Lower lobe of right lung (tissue), 2 donors: ENCODE measurements at regions not wholly inside any gene's neighbourhood (a gene's known extent, or its start where the extent isn't known, plus 50 kb on each side); places are given as distances from the start of the nearest gene placed in this dataset.

Source experiments
- ATAC-seq, 2 donors: fragments of 200-7000 bp; cut with Tn5 transposase; one replicate each; pipeline ENCODE4 v1.9.1; 2020 to 2022; ENCODE audit warnings: mild to moderate bottlenecking in 2 of 2, moderate library complexity in 2 of 2
- DNase-seq: peaks from one replicate; pipeline ENCODE4 v3.0.0-alpha.2; 2020
- H3K27ac ChIP-seq: fragments of 200-600 bp; one replicate; pipeline ENCODE4 v1.8.0; 2022
- H3K27me3 ChIP-seq: fragments of 200-600 bp; one replicate; pipeline ENCODE4 v1.8.0; 2022; ENCODE audit warnings: low read depth
- H3K36me3 ChIP-seq: fragments of 200-600 bp; one replicate; pipeline ENCODE4 v1.8.0; 2022; ENCODE audit warnings: mild to moderate bottlenecking
- H3K4me1 ChIP-seq: fragments of 200-600 bp; one replicate; pipeline ENCODE4 v1.8.0; 2022
- H3K4me3 ChIP-seq: fragments of 200-600 bp; one replicate; pipeline ENCODE4 v1.8.0; 2022; ENCODE audit warnings: mild to moderate bottlenecking
- H3K9me3 ChIP-seq: fragments of 200-600 bp; one replicate; pipeline ENCODE4 v1.8.0; 2022
- intact Hi-C: fragments of 100-400 bp; cut with DNase I; formaldehyde crosslinking; loops from one replicate; pipeline ENCODE4 v1.11.0; 2022
- TF ChIP-seq, protein P1 (sequence below): fragments of 200-600 bp; IDR thresholded peaks from one replicate; pipeline ENCODE4 v1.8.0; 2022; ENCODE audit warnings: antibody characterized with exemption, mild to moderate bottlenecking
- donor health status: DM: no; HTN: yes; CAD: no; lungs with severe emphysema.

GRCh38 chr15:66917904-66918448 lies 147.4 kb upstream of the SMAD3 start:
- peaks cover 9% of the 10 kb centered on the region for H3K4me1 ChIP-seq
- H3K27ac ChIP-seq = no peak overlapping the region
- H3K9me3 ChIP-seq = peaks cover 12% of the 10 kb centered on the region
- no peak for ATAC-seq
- no peaks in the 10 kb centered on the region for H3K27me3 ChIP-seq
- TF ChIP-seq, protein P1, sequence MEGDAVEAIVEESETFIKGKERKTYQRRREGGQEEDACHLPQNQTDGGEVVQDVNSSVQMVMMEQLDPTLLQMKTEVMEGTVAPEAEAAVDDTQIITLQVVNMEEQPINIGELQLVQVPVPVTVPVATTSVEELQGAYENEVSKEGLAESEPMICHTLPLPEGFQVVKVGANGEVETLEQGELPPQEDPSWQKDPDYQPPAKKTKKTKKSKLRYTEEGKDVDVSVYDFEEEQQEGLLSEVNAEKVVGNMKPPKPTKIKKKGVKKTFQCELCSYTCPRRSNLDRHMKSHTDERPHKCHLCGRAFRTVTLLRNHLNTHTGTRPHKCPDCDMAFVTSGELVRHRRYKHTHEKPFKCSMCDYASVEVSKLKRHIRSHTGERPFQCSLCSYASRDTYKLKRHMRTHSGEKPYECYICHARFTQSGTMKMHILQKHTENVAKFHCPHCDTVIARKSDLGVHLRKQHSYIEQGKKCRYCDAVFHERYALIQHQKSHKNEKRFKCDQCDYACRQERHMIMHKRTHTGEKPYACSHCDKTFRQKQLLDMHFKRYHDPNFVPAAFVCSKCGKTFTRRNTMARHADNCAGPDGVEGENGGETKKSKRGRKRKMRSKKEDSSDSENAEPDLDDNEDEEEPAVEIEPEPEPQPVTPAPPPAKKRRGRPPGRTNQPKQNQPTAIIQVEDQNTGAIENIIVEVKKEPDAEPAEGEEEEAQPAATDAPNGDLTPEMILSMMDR = no peak
- no peak for DNase-seq
- no peaks in the 10 kb centered on the region for H3K36me3 ChIP-seq
- intact Hi-C loops = no loop called here
- H3K4me3 ChIP-seq = no peak overlapping the region

DNA sequence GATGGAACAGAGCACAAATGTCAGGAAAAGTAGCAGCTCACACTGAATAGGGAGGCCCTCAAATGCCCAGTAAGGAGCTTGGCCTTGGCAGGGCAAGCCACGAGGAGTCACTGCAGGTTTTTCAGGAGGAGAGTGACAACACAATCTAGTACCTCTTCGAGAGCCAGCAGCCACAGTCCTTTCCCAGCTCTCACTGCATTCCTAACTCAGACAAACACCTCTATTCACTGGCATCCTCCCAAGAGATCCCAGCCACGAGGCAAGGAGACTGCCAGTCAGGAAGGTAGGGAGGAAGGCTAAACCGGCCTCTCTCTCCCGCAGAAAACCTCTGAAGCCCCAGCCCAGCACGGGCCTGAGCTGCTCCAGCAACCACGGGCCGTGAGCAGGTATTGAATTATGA lies 146.0 kb upstream of the SMAD3 start:
- TF ChIP-seq, protein P1 = no peak
- H3K36me3 ChIP-seq = no peaks in the 10 kb centered on the region
- ATAC-seq = peak; percentile 81 to 83
- H3K27ac ChIP-seq = no peak overlapping the region
- H3K9me3 ChIP-seq = peaks cover 12% of the 10 kb centered on the region
- DNase-seq = no peak
- H3K27me3 ChIP-seq = no peaks in the 10 kb centered on the region
- no peak overlapping the region for H3K4me3 ChIP-seq
- intact Hi-C loops = no loop called here
- peaks cover 9% of the 10 kb centered on the region for H3K4me1 ChIP-seq

DNA sequence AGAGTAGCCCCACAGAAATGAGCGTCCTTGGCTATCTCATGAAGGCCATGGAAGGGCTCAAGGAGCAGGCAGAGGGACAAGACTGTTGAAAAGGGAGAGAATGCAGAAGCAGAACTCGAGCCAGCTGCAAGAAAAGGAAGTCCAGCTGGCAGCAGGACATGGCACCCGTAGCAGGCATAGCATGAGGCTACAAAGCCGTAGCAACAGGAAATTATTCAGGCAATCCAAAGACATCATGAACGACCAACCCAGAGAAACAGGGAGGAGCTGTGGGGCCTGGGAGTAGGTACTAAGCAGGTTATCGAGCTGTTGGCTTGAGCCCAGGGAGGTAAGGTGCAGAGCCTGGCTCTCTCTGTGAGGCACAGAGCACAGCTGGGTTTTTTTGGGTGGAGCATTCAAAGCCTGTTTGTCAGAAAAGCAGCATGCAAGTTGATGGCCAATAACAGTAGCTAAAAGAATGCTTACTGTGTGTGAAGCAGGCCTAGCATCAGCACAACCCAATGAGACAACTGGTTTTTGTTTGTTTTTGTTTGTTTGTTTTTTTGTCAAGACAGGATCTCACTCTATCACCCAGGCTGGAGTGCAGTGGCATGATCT lies 144.0 kb upstream of the SMAD3 start:
- peaks cover 9% of the 10 kb centered on the region for H3K4me1 ChIP-seq
- no peak for ATAC-seq
- intact Hi-C loops = no loop called here
- H3K27me3 ChIP-seq = no peaks in the 10 kb centered on the region
- DNase-seq = no peak
- no peak overlapping the region for H3K4me3 ChIP-seq
- no peak overlapping the region for H3K27ac ChIP-seq
- H3K36me3 ChIP-seq = no peaks in the 10 kb centered on the region
- H3K9me3 ChIP-seq = peaks cover 12% of the 10 kb centered on the region
- TF ChIP-seq, protein P1 = no peak

DNA sequence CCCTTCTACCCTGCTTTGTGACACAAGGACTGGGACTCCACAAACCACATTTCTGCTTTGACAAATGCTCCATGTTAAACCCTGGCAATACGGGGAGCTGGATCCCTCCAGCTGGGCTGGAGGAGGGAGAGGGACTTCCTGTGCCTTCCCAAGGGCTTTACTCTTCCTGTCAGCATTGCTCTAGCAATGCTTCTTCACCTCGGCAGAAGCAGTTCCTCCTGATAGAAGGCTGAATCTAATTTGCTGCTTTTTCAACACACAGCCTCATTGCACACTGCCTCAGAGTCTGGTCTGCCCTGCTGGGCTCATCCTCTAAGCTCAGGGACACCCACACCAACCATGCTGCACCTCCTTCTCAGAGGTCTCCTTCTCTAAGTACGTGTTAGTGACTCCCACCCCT lies 142.8 kb upstream of the SMAD3 start:
- Histone ChIP-seq H3K27ac (no peak overlapping the region), H3K9me3 (peaks cover 11% of the 10 kb centered on the region), H3K27me3 (no peaks in the 10 kb centered on the region), H3K4me3 (no peak overlapping the region), H3K4me1 (peaks cover 14% of the 10 kb centered on the region), H3K36me3 (no peaks in the 10 kb centered on the region)
- intact Hi-C loops = no loop called here
- DNase-seq (no peak), ATAC-seq (no peak)
- TF ChIP-seq, protein P1 = no peak

GRCh38 chr15:66923438-66923881 lies 141.9 kb upstream of the SMAD3 start:
- Histone ChIP-seq H3K4me1 (peaks cover 14% of the 10 kb centered on the region), H3K4me3 (no peak overlapping the region), H3K36me3 (no peaks in the 10 kb centered on the region), H3K9me3 (peaks cover 6% of the 10 kb centered on the region), H3K27me3 (no peaks in the 10 kb centered on the region), H3K27ac (no peak overlapping the region)
- TF ChIP-seq, protein P1 = peak; percentile 35
- intact Hi-C loops = no loop called here
- peak in 1 of 2 donors; percentile 4 for ATAC-seq
- DNase-seq = no peak
